ENCODE measurements at regions not wholly inside any gene's neighbourhood (a gene's known extent, or its start where the extent isn't known, plus 50 kb on each side); places are given as distances from the start of the nearest gene placed in this dataset.

DNA sequence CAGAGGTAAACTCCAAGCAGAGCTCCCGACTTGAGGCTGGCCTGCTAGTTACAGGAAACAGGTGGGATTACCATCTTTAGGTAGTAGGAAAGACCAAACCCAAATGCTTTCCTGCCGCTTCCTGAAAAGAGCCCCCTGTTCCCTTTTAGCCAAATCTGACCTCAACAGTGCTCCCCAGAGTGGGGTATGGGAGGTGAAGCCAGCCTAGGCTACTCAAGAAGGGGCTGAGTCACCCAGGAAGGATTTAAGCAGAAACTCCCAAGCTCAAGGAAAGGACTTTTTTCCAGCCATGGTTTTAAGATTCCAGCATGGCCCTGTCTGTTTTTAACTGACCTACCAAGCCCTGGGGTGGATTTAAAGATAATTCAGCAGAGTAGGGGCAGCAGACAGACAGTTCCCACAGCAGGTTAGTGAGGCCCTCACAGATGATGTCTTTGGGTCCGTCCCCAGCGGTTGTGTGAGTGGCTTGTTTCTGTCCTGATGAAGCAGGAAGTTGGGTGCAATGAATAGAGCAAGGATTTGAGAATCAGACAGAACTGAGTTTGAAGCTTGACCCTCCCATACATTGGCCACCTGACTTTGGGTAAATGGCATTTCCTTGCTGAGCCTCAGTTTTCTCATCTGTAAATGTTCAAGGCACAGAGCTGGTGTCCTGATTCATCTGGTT is 76.9 kb upstream of the MAFB start:
- DNase-seq (ENCODE audit: extremely low spot score) = no peak
- CTCF ChIA-PET = interaction anchor here (0.6 kb wide), 1 partner anchor 11 kb away, joined by 3 read pairs; no protein-coding TSS in a partner anchor
- TF ChIP-seq NFRKB (IDR thresholded peaks at IDR 0.05) (no peak), LEF1 (IDR thresholded peaks at IDR 0.05; ENCODE audit: borderline replicate concordance) (no peak), HDGF (IDR thresholded peaks at IDR 0.05; ENCODE audit: borderline replicate concordance) (no peak), SP1 (IDR thresholded peaks at IDR 0.05) (no peak), CTBP1 (IDR thresholded peaks at IDR 0.05; ENCODE audit: borderline replicate concordance) (no peak)
- POLR2A ChIA-PET = no interaction called here

DNA sequence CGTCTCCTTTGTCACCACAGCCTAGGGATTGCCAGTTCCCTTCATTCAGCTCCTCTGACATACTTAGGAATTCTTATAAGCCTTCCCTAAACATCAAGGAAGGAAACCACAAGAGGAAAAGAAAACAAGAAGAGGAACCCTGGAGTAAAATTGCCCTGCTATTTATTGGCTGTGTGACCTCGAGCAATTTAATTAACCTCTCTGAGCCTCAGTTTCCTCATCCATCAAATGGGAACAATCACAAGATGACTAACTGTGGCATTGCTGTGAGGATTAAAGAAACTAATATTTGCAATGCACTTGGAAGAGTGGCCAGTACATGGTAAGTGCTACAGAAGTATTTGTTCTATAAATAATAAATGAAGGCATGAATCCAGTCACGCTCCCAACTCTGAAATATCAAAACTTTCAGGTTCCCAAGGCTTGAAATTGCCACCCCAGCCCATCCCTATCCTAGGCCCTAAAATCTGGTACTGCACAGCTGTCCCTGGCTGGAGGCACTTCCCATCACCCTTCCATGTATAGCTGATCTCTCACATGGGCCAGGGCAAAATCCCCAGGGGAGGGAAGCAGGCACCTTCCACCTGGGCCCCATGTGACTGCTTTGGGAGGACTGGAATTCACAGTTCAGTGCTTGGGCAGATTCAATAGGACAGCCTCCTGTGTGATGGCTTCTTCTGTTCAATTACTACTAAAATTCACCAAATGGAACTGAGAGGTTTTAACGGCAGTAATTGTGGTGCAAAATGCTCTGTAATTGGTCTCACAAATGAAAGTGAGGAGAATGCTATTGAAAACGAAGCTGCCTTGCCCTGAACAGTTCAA is 78.0 kb upstream of the MAFB start:
- ChIA-PET POLR2A (no interaction called here), CTCF (interaction anchor here (0.6 kb wide), 1 partner anchor 10 kb away, joined by 3 read pairs; no protein-coding TSS in a partner anchor)
- DNase-seq (ENCODE audit: extremely low spot score) = no peak

GRCh38 chr20:40767615-40767924 is 78.5 kb upstream of the MAFB start:
- TF ChIP-seq ELF4 (IDR thresholded peaks at IDR 0.05) (no peak), FOXK2 (IDR thresholded peaks at IDR 0.05) (no peak)
- POLR2A ChIA-PET = no interaction called here
- CTCF ChIA-PET = no interaction called here
- DNase-seq (ENCODE audit: extremely low spot score) = no peak

More for the DNA sequence above, 78.0 kb upstream of the MAFB start:
- TF ChIP-seq FOXK2 (IDR thresholded peaks at IDR 0.05) = no peak
- TF ChIP-seq SUZ12 (IDR thresholded peaks at IDR 0.05) = no peak
- TF ChIP-seq FOXM1 (IDR thresholded peaks at IDR 0.05; ENCODE audit: borderline replicate concordance) = no peak
- TF ChIP-seq SP1 (IDR thresholded peaks at IDR 0.05) = no peak
- no peak for TF ChIP-seq BHLHE40 (IDR thresholded peaks at IDR 0.05; ENCODE audit: borderline replicate concordance)
- no peak for TF ChIP-seq L3MBTL2 (conservative IDR thresholded peaks at IDR 0.05)
- no peak for TF ChIP-seq ELF4 (IDR thresholded peaks at IDR 0.05)

DNA sequence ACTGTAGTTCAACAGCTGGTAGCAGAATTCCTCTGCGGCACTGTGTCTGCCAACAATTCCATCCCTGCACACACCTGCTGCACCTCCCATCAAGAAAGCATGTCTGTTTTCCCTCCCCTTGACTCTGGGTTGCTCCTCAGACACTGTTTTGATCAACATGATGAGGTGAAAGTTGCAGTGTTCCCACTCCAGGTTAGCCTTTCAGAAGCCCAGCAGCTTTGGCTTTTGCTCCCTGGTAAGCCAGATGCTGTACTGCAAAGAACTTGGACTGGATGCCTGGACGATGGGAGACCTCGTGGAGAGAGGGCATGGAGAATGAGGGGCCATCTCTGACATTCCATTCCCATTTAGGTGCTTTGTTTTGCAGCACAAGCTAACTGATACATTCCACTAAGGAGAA is 79.1 kb upstream of the MAFB start:
- ChIA-PET POLR2A (no interaction called here), CTCF (interaction anchor here (0.6 kb wide), 1 partner anchor 181 kb away, joined by 3 read pairs; no protein-coding TSS in a partner anchor)
- no peak for DNase-seq (ENCODE audit: extremely low spot score)
- TF ChIP-seq LEF1 (IDR thresholded peaks at IDR 0.05; ENCODE audit: borderline replicate concordance) = no peak
- no peak for TF ChIP-seq L3MBTL2 (conservative IDR thresholded peaks at IDR 0.05)
- TF ChIP-seq TARDBP (IDR thresholded peaks at IDR 0.05) = no peak
- TF ChIP-seq NFRKB (IDR thresholded peaks at IDR 0.05) = no peak
- TF ChIP-seq HDGF (IDR thresholded peaks at IDR 0.05; ENCODE audit: borderline replicate concordance) = no peak
- no peak for TF ChIP-seq ZNF384 (IDR thresholded peaks at IDR 0.05)
- no peak for TF ChIP-seq BHLHE40 (IDR thresholded peaks at IDR 0.05; ENCODE audit: borderline replicate concordance)
- TF ChIP-seq FOXM1 (IDR thresholded peaks at IDR 0.05; ENCODE audit: borderline replicate concordance) = no peak
- no peak for TF ChIP-seq ARNT (IDR thresholded peaks at IDR 0.05)
- no peak for TF ChIP-seq SUZ12 (IDR thresholded peaks at IDR 0.05)
- TF ChIP-seq PKNOX1 (IDR thresholded peaks at IDR 0.05) = no peak
- TF ChIP-seq FOXA1 (IDR thresholded peaks at IDR 0.05) = no peak
- TF ChIP-seq FOXK2 (IDR thresholded peaks at IDR 0.05) = no peak
- TF ChIP-seq CTBP1 (IDR thresholded peaks at IDR 0.05; ENCODE audit: borderline replicate concordance) = no peak
- no peak for TF ChIP-seq ELF4 (IDR thresholded peaks at IDR 0.05)
- TF ChIP-seq SP1 (IDR thresholded peaks at IDR 0.05) = no peak

DNA sequence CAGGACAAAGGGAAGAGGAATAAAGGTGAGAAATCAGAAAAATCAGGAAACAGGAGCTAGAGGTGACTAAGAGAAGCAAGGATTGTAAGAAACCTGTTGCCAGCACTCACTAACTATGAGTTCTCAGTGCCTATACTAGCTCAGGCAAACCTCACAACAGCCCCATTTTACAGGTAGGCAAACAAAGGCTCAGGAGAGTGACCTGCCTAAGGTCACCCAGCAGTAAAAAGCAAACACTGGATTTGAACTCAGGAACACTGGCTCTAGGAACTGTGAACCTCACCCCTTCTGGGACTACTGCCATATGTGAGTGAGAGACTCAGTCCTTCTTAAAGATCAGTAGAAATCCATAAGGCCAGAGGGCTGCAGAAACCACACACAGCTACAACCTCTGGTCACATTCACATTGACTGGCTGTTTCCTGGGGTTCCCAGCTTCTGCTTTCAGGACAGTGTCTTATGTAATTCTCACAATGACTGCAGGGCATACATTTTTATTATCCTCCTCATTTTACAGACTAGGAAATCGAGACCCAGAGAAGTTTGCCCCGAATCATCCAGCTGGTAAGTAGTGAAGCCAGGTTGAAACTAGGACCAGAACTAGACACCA is 80.7 kb upstream of the MAFB start:
- CTCF ChIA-PET = interaction anchor here (0.7 to 1.0 kb wide), 2 partner anchors 28 to 176 kb away, joined by 3 read pairs; no protein-coding TSS in a partner anchor
- no peak for DNase-seq (ENCODE audit: extremely low spot score)
- POLR2A ChIA-PET = no interaction called here
- TF ChIP-seq TARDBP (IDR thresholded peaks at IDR 0.05) = no peak
- no peak for TF ChIP-seq SP1 (IDR thresholded peaks at IDR 0.05)
- no peak for TF ChIP-seq LEF1 (IDR thresholded peaks at IDR 0.05; ENCODE audit: borderline replicate concordance)
- no peak for TF ChIP-seq FOXA1 (IDR thresholded peaks at IDR 0.05)
- TF ChIP-seq CTBP1 (IDR thresholded peaks at IDR 0.05; ENCODE audit: borderline replicate concordance) = no peak
- no peak for TF ChIP-seq PKNOX1 (IDR thresholded peaks at IDR 0.05)
- no peak for TF ChIP-seq L3MBTL2 (conservative IDR thresholded peaks at IDR 0.05)
- no peak for TF ChIP-seq HDGF (IDR thresholded peaks at IDR 0.05; ENCODE audit: borderline replicate concordance)

- POLR2A ChIA-PET = no interaction called here
- TF ChIP-seq ARNT (IDR thresholded peaks at IDR 0.05) = no peak
- no peak for TF ChIP-seq BHLHE40 (IDR thresholded peaks at IDR 0.05; ENCODE audit: borderline replicate concordance)
- TF ChIP-seq LEF1 (IDR thresholded peaks at IDR 0.05; ENCODE audit: borderline replicate concordance) = no peak
- TF ChIP-seq FOXA1 (IDR thresholded peaks at IDR 0.05) = no peak
- no peak for TF ChIP-seq SUZ12 (IDR thresholded peaks at IDR 0.05)
- no peak for TF ChIP-seq SP1 (IDR thresholded peaks at IDR 0.05)
- no peak for TF ChIP-seq TARDBP (IDR thresholded peaks at IDR 0.05)
- no peak for TF ChIP-seq L3MBTL2 (conservative IDR thresholded peaks at IDR 0.05)
- TF ChIP-seq PKNOX1 (IDR thresholded peaks at IDR 0.05) = no peak
- TF ChIP-seq ZNF384 (IDR thresholded peaks at IDR 0.05) = no peak
- TF ChIP-seq FOXK2 (IDR thresholded peaks at IDR 0.05) = no peak
- TF ChIP-seq NFRKB (IDR thresholded peaks at IDR 0.05) = no peak
- no peak for TF ChIP-seq HDGF (IDR thresholded peaks at IDR 0.05; ENCODE audit: borderline replicate concordance)
- no peak for TF ChIP-seq ELF4 (IDR thresholded peaks at IDR 0.05)
- CTCF ChIA-PET = interaction anchor here (0.7 kb wide), 1 partner anchor 29 kb away, joined by 3 read pairs; no protein-coding TSS in a partner anchor
- DNase-seq (ENCODE audit: extremely low spot score) = no peak
Observed at GRCh38 chr20:40770564-40771307, 81.7 kb upstream of the MAFB start.
